NCI-H748 treated with DMSO at 0.1 percent for 48 hours (cell line): ENCODE measurements at regions not wholly inside any gene's neighbourhood (a gene's known extent, or its start where the extent isn't known, plus 50 kb on each side); places are given as distances from the start of the nearest gene placed in this dataset.
"Not testable (repeated sequence)": the region's sequence is repeated elsewhere in the genome, so short reads cannot be mapped to it uniquely, and the experiment has no call there.

Experiments used
- DNase-seq: peaks from one replicate; lab custom pipeline; 2025; lab: John Stamatoyannopoulos, UW

- no peak for DNase-seq
Measured at GRCh38 chr14:30440961-30441360, 118.0 kb upstream of the G2E3 start.

GRCh38 chr14:30443368-30444007 is 115.5 kb upstream of the G2E3 start:
- peak; percentile 45 for DNase-seq

DNA sequence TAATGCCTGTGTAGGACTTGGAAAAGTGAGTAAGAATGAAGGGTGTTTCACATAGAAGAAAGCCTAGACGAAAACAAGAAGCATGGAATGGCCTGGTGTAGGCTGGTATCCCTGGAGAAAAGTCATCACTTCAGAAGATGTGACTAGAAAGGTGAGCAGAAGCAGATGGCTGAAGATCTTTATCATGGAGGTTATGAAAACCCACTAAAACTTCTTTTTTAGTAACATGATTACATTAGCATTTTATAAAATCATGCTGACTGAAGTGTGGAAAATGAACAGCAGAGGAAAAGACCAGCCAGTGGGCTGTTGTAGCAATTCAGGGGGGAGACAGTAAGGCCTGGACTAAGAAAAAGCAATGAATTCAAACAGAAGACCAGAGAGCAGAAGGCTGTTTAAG is 114.5 kb upstream of the G2E3 start:
- DNase-seq = no peak

DNA sequence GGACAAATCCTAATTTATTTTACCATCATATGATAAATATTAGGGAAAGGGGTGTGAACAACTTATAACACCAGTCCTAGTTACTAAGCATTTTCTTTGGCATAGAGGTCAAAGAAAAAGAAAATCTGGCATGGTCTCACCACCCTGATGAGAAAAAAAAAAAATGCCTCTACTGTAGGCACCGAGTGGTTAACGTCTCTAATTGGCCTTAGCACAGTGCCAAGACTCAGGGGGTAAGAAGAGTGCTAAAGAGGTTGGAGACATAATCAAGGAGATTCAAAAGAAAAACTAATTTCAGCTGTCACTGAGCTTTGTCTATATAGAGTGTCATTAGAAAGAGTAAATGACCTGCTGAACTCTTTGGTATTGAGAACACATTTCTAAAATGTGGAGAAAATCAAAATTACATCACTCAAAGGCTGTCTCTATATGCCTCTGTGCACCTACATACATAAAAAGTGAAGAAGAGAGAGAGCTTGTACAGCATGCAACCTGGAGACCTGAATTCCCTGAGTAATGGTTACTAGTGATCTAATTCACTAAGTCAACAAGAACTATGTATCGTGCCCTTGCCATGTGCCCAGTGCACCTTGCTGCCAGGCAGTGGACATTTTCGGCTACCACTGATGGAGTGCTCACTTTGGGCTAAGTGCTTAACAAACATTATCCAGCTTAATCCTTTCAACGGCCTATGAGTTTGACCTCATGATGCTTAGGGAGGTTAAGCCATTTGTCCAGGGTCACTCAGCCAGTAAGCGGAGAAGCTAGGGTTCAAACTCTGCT is 113.8 kb upstream of the G2E3 start:
- DNase-seq = peak; percentile 60

- DNase-seq = no peak
Measured at GRCh38 chr14:30445852-30446251, 113.1 kb upstream of the G2E3 start.

- DNase-seq = no peak
Measured at GRCh38 chr14:30450631-30451545, 108.1 kb upstream of the G2E3 start.

DNA sequence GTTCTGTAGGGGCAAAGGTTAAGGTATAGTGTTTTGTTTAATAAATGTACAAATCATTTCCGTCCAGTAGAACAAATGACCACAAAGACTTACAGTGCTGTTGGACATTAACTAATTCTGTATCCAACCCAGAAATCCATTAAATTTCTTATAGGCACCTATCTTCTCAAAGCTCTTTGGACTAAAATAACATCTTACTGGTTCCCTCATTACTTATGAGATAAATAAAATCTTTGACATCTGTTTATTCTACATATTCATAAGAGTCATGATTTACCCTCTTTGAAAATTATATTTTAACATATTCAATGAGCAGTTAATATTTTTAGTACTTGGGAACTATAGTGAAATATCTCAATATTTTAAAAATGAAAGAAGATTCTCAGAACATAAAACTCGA is 102.7 kb upstream of the G2E3 start:
- no peak for DNase-seq

GRCh38 chr14:30462358-30462757 is 96.6 kb upstream of the G2E3 start:
- peak; percentile 23 for DNase-seq

GRCh38 chr14:30464481-30464880 is 94.5 kb upstream of the G2E3 start:
- DNase-seq = no peak

GRCh38 chr14:30468354-30468753 is 90.6 kb upstream of the G2E3 start:
- DNase-seq = no peak

DNA sequence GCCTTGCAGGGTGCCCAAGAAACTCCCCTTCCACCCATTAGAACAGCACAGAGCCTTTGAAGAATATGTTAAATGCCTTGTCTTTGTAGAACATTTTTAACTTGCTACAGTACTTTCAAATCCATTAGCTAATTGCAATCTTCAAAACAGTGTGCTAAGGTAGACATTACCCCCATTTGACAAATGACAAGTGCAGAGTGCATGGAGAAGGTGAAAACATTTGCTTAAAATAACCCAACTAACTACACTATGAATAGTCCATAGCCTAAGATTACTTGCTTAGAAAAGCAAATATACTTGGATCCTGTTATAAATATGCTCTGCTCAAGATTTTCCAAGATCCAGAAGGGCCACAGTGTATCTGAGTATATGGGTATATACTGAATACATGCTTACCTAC is 87.0 kb upstream of the G2E3 start:
- DNase-seq = no peak

GRCh38 chr14:30473846-30474696 is 84.9 kb upstream of the G2E3 start:
- not testable (repeated sequence) for DNase-seq

- no peak for DNase-seq
Measured at GRCh38 chr14:30482276-30482675, 76.7 kb upstream of the G2E3 start.

DNA sequence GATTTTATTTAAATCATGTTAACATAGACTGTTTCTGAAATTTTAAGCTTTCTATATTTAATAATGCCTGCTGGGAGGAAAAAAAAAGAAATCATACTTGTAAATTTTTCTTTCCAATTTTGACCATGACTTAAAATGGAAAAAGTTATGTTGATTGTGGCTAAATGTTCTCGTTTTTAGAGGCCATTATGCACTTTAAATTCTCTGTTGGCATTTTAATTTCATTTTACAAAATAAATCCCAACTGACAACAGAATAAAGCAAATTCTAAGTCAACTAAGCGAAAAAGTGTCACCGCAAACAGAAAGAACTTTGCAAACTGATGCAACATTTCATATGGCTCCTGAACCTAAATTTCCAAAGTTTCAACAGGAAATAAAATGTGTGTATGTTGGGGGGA is 74.8 kb upstream of the G2E3 start:
- no peak for DNase-seq

- DNase-seq = no peak
Measured at GRCh38 chr14:30484976-30485375, 74.0 kb upstream of the G2E3 start.

- no peak for DNase-seq
Measured at GRCh38 chr14:30496852-30497251, 62.1 kb upstream of the G2E3 start.

- no peak for DNase-seq
Measured at GRCh38 chr14:30499358-30499757, 59.6 kb upstream of the G2E3 start.

DNA sequence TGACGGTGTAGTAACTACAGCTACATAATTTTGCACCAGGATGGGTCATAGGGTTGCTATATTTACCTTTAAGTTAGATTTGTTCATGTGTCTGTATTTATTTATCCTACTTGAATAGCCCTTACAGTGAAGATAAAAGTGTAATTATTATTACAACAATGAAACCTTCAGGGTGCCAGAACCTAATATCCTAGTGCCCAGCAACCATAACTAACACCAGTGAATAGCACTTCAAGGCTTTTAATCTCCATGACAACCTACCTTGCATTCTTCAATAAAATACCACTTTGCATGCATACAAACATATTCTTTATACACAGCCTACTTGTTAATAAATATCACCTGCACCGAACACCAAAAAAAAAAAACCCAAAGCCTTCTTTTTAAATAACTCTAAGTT is 58.7 kb upstream of the G2E3 start:
- DNase-seq = peak; percentile 99

- no peak for DNase-seq
Measured at GRCh38 chr14:30507209-30507608, 51.7 kb upstream of the G2E3 start.
